ENCODE measurements at regions not wholly inside any gene's neighbourhood (a gene's known extent, or its start where the extent isn't known, plus 50 kb on each side); places are given as distances from the start of the nearest gene placed in this dataset.

GRCh38 chr9:691825-692400 is 149.6 kb upstream of the DMRT1 start:
- TF ChIP-seq, protein P1, sequence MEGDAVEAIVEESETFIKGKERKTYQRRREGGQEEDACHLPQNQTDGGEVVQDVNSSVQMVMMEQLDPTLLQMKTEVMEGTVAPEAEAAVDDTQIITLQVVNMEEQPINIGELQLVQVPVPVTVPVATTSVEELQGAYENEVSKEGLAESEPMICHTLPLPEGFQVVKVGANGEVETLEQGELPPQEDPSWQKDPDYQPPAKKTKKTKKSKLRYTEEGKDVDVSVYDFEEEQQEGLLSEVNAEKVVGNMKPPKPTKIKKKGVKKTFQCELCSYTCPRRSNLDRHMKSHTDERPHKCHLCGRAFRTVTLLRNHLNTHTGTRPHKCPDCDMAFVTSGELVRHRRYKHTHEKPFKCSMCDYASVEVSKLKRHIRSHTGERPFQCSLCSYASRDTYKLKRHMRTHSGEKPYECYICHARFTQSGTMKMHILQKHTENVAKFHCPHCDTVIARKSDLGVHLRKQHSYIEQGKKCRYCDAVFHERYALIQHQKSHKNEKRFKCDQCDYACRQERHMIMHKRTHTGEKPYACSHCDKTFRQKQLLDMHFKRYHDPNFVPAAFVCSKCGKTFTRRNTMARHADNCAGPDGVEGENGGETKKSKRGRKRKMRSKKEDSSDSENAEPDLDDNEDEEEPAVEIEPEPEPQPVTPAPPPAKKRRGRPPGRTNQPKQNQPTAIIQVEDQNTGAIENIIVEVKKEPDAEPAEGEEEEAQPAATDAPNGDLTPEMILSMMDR (IDR thresholded peaks at IDR 0.05) = no peak
- no peak for TF ChIP-seq POLR2A (IDR thresholded peaks at IDR 0.05)
